ENCODE measurements at regions not wholly inside any gene's neighbourhood (a gene's known extent, or its start where the extent isn't known, plus 50 kb on each side); places are given as distances from the start of the nearest gene placed in this dataset.

- TF ChIP-seq CTCF (IDR thresholded peaks at IDR 0.05): no peak
- TF ChIP-seq EZH2 (IDR thresholded peaks at IDR 0.05; ENCODE audit: borderline replicate concordance, insufficient read depth, low read depth, low read length, poor library complexity, severe bottlenecking): no peak
Observed at GRCh38 chr2:156765043-156765442, 328.9 kb downstream of the GPD2 start.

All from B cell (primary cell).